ENCODE measurements at regions not wholly inside any gene's neighbourhood (a gene's known extent, or its start where the extent isn't known, plus 50 kb on each side); places are given as distances from the start of the nearest gene placed in this dataset.

- intact Hi-C loops (cut with micrococcal nuclease; ENCODE audit: unreplicated experiment) = loop anchor here (1.0 kb wide), 3 partner anchors 11 to 648 kb away; no protein-coding TSS in a partner anchor
- no peaks in the 10 kb centered on the region for H3K9me3 ChIP-seq
- H3K4me1 Mint-ChIP-seq (ENCODE audit: low read depth, unreplicated experiment) = peaks cover 51% of the 10 kb centered on the region
- H3K36me3 Mint-ChIP-seq (ENCODE audit: insufficient read depth, unreplicated experiment) = no peaks in the 10 kb centered on the region
- H3K4me3 ChIP-seq (ENCODE audit: low read depth, low read length) = no peak overlapping the region
- H3K9me3 Mint-ChIP-seq (ENCODE audit: unreplicated experiment) = no peaks in the 10 kb centered on the region
- TSS peak; percentile 91 for BruUV-seq (replicated peaks)
- ChIA-PET POLR2A (no interaction called here), CTCF (interaction anchor here (0.9 to 1.1 kb wide), 2 partner anchors 135 to 163 kb away, joined by 3 read pairs; no protein-coding TSS in a partner anchor)
- H3K27me3 ChIP-seq (replicated peaks; ENCODE audit: control insufficient read depth, insufficient read depth, low read length) = no peaks in the 10 kb centered on the region
- peaks cover 46% of the 10 kb centered on the region for H3K4me1 ChIP-seq
- DNase-seq = no peak
- no peaks in the 10 kb centered on the region for H3K36me3 ChIP-seq (ENCODE audit: control insufficient read depth, insufficient read depth, low read length)
- no peaks in the 10 kb centered on the region for H3K27me3 Mint-ChIP-seq (ENCODE audit: insufficient read depth, unreplicated experiment)
- H3K27ac Mint-ChIP-seq (ENCODE audit: unreplicated experiment) = peak overlapping the region; percentile 25
- no peak overlapping the region for H3K4me3 Mint-ChIP-seq (ENCODE audit: unreplicated experiment)
- TF ChIP-seq, protein P1, sequence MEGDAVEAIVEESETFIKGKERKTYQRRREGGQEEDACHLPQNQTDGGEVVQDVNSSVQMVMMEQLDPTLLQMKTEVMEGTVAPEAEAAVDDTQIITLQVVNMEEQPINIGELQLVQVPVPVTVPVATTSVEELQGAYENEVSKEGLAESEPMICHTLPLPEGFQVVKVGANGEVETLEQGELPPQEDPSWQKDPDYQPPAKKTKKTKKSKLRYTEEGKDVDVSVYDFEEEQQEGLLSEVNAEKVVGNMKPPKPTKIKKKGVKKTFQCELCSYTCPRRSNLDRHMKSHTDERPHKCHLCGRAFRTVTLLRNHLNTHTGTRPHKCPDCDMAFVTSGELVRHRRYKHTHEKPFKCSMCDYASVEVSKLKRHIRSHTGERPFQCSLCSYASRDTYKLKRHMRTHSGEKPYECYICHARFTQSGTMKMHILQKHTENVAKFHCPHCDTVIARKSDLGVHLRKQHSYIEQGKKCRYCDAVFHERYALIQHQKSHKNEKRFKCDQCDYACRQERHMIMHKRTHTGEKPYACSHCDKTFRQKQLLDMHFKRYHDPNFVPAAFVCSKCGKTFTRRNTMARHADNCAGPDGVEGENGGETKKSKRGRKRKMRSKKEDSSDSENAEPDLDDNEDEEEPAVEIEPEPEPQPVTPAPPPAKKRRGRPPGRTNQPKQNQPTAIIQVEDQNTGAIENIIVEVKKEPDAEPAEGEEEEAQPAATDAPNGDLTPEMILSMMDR (IDR thresholded peaks at IDR 0.05; ENCODE audit: insufficient read depth in 1 of 2, low read depth in 1 of 2, low read length in 1 of 2, severe bottlenecking in 1 of 2, unreplicated experiment in 1 of 2) = no peak
These were observed 163.2 kb upstream of the MYCN start for GRCh38 chr2:15776992-15777702.

- Histone ChIP-seq H3K9me3 (no peaks in the 10 kb centered on the region), H3K4me3 (ENCODE audit: low read depth, low read length) (no peak overlapping the region), H3K4me1 (peaks cover 53% of the 10 kb centered on the region), H3K36me3 (ENCODE audit: control insufficient read depth, insufficient read depth, low read length) (no peaks in the 10 kb centered on the region), H3K27me3 (replicated peaks; ENCODE audit: control insufficient read depth, insufficient read depth, low read length) (no peaks in the 10 kb centered on the region)
- ChIA-PET POLR2A (no interaction called here), CTCF (no interaction called here)
- no peaks in the 10 kb centered on the region for H3K27me3 Mint-ChIP-seq (ENCODE audit: insufficient read depth, unreplicated experiment)
- H3K9me3 Mint-ChIP-seq (ENCODE audit: unreplicated experiment) = no peaks in the 10 kb centered on the region
- H3K4me1 Mint-ChIP-seq (ENCODE audit: low read depth, unreplicated experiment) = peaks cover 53% of the 10 kb centered on the region
- TF ChIP-seq, protein P1 (IDR thresholded peaks at IDR 0.05; ENCODE audit: insufficient read depth in 1 of 2, low read depth in 1 of 2, low read length in 1 of 2, severe bottlenecking in 1 of 2, unreplicated experiment in 1 of 2) = no peak
- intact Hi-C loops (cut with micrococcal nuclease; ENCODE audit: unreplicated experiment) = no loop called here
- peak overlapping the region; percentile 8 for H3K27ac Mint-ChIP-seq (ENCODE audit: unreplicated experiment)
- no peak overlapping the region for H3K4me3 Mint-ChIP-seq (ENCODE audit: unreplicated experiment)
- no peak for DNase-seq
- no TSS peak for BruUV-seq (replicated peaks)
- H3K36me3 Mint-ChIP-seq (ENCODE audit: insufficient read depth, unreplicated experiment) = no peaks in the 10 kb centered on the region
These were observed 162.5 kb upstream of the MYCN start for GRCh38 chr2:15777795-15778371.

DNA sequence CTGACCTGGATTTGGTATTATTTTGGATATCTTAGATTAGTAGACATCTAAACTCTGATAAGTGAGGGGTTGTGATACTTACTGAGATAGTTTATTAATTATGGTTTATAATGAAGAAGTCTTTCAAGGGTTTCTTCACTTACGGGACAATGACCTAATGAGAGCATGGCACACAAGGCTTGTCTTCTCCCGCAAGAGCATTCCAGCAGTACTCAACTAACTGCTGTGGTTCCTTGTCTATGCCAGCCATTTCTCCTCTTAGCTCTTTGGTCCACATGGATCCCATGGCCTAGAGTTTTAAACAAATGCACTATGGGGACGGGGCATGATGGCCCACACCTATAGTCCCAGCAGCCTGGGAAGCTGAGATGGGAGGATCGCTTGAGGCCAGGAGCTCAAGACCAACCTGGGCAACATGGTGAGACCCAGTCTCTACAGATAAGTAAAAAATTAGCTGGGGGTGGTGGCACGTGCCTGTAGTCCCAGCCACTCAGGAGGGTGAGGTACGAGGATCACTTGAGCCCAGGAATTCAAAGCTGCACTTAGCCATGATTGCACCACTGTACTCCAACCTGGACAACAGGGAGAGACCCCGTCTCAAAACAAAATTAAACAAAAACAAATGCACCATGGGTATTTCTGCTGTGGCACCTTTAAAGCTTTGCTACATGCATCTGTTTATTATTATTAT lies 161.7 kb upstream of the MYCN start:
- H3K36me3 ChIP-seq (ENCODE audit: control insufficient read depth, insufficient read depth, low read length) = no peaks in the 10 kb centered on the region
- H3K27me3 Mint-ChIP-seq (ENCODE audit: insufficient read depth, unreplicated experiment) = no peaks in the 10 kb centered on the region
- DNase-seq = no peak
- H3K27ac Mint-ChIP-seq (ENCODE audit: unreplicated experiment) = no peak overlapping the region
- H3K9me3 ChIP-seq = no peaks in the 10 kb centered on the region
- H3K36me3 Mint-ChIP-seq (ENCODE audit: insufficient read depth, unreplicated experiment) = no peaks in the 10 kb centered on the region
- intact Hi-C loops (cut with micrococcal nuclease; ENCODE audit: unreplicated experiment) = no loop called here
- BruUV-seq (replicated peaks) = no TSS peak
- H3K27me3 ChIP-seq (replicated peaks; ENCODE audit: control insufficient read depth, insufficient read depth, low read length) = no peaks in the 10 kb centered on the region
- no peaks in the 10 kb centered on the region for H3K9me3 Mint-ChIP-seq (ENCODE audit: unreplicated experiment)
- H3K4me1 Mint-ChIP-seq (ENCODE audit: low read depth, unreplicated experiment) = peaks cover 54% of the 10 kb centered on the region
- TF ChIP-seq, protein P1 (IDR thresholded peaks at IDR 0.05; ENCODE audit: insufficient read depth in 1 of 2, low read depth in 1 of 2, low read length in 1 of 2, severe bottlenecking in 1 of 2, unreplicated experiment in 1 of 2) = no peak
- POLR2A ChIA-PET = no interaction called here
- H3K4me3 ChIP-seq (ENCODE audit: low read depth, low read length) = no peak overlapping the region
- no peak overlapping the region for H3K4me3 Mint-ChIP-seq (ENCODE audit: unreplicated experiment)
- CTCF ChIA-PET = no interaction called here
- H3K4me1 ChIP-seq = peaks cover 61% of the 10 kb centered on the region
